GM20000 (cell line): ENCODE measurements at regions not wholly inside any gene's neighbourhood (a gene's known extent, or its start where the extent isn't known, plus 50 kb on each side); places are given as distances from the start of the nearest gene placed in this dataset.

Experiments
- DNase-seq: peaks from one replicate; pipeline ENCODE4 v3.0.0; 2012; ENCODE audit warnings: low spot score
- CTCF ChIP-seq: IDR thresholded peaks from 2 replicates; pipeline ENCODE4 v1.5.1; 2012; ENCODE audit warnings: mild to moderate bottlenecking, control low read depth; ENCODE audit errors: extremely low read depth, missing control alignments

GRCh38 chr12:42855362-42855950, 265.9 kb upstream of the PRICKLE1 start:
- no peak for TF ChIP-seq CTCF
- DNase-seq: no peak

GRCh38 chr12:42854826-42855225, 265.3 kb upstream of the PRICKLE1 start:
- DNase-seq: no peak
- TF ChIP-seq CTCF: no peak

GRCh38 chr12:42854208-42854607, 264.7 kb upstream of the PRICKLE1 start:
- no peak for DNase-seq
- no peak for TF ChIP-seq CTCF

- TF ChIP-seq CTCF: no peak
- DNase-seq: no peak
Observed at GRCh38 chr12:42853370-42854140, 264.0 kb upstream of the PRICKLE1 start.

GRCh38 chr12:42846782-42847181, 257.2 kb upstream of the PRICKLE1 start:
- no peak for TF ChIP-seq CTCF
- DNase-seq: no peak

GRCh38 chr12:42834062-42834461, 244.5 kb upstream of the PRICKLE1 start:
- DNase-seq: no peak
- no peak for TF ChIP-seq CTCF

GRCh38 chr12:42828836-42829235, 239.3 kb upstream of the PRICKLE1 start:
- no peak for TF ChIP-seq CTCF
- DNase-seq: no peak
